ENCODE measurements at regions not wholly inside any gene's neighbourhood (a gene's known extent, or its start where the extent isn't known, plus 50 kb on each side); places are given as distances from the start of the nearest gene placed in this dataset.

GRCh38 chr1:114219172-114219868 lies 65.7 kb upstream of the SYT6 start:
- no peak for FAIRE-seq

GRCh38 chr1:114218361-114219171 lies 64.9 kb upstream of the SYT6 start:
- no peak for FAIRE-seq

GRCh38 chr1:114216431-114217173 lies 62.9 kb upstream of the SYT6 start:
- FAIRE-seq, result no peak

- no peak for FAIRE-seq
Observed at GRCh38 chr1:114215436-114215835, 61.8 kb upstream of the SYT6 start.

- no peak for FAIRE-seq
Observed at GRCh38 chr1:114214016-114214415, 60.3 kb upstream of the SYT6 start.

- FAIRE-seq, result no peak
Observed at GRCh38 chr1:114209971-114210370, 56.3 kb upstream of the SYT6 start.

GRCh38 chr1:114208714-114209113 lies 55.0 kb upstream of the SYT6 start:
- no peak for FAIRE-seq

- no peak for FAIRE-seq
Observed at GRCh38 chr1:114208106-114208505, 54.4 kb upstream of the SYT6 start.

GRCh38 chr1:114207635-114208034 lies 54.0 kb upstream of the SYT6 start:
- FAIRE-seq, result no peak

- no peak for FAIRE-seq
Observed at GRCh38 chr1:114206392-114206791, 52.7 kb upstream of the SYT6 start.

GRCh38 chr1:114203595-114204128 lies 50.0 kb upstream of the SYT6 start:
- no peak for FAIRE-seq

Measured in islet of Langerhans (tissue), 1 donor.